K562 (cell line): ENCODE measurements at regions not wholly inside any gene's neighbourhood (a gene's known extent, or its start where the extent isn't known, plus 50 kb on each side); places are given as distances from the start of the nearest gene placed in this dataset.

Experiments
- ATAC-seq: fragments of 200-7000 bp; cut with Tn5 transposase; 3 replicates; pipeline ENCODE4 v1.9.1; 2020; ENCODE audit warnings: moderate library complexity
- BruUV-seq: library from RNA; stranded (reverse); fragments of 400-500 nt; replicated peaks from 2 replicates; lab custom pipeline; 2021; lab: Mats Ljungman, UMichigan
- CTCF ChIA-PET: fragments of 300-600 bp; formaldehyde crosslinking; extraction: SDS; loops from one replicate; lab custom pipeline; 2021; ENCODE audit warnings: low intra/inter-chr PET ratio; lab: Yijun Ruan, JAX
- POLR2A ChIA-PET: fragments of 300-600, 350-650 bp; sonication (Branson Sonifier 250); formaldehyde crosslinking; extraction: SDS; loops from one replicate; lab custom pipeline; 2021; ENCODE audit warnings: antibody characterized with exemption, inconsistent platforms; lab: Yijun Ruan, JAX
- DNase-seq, 4 experiments: peaks; one replicate each; pipeline versions ENCODE4 v3.0.0 to v3.0.0-alpha.2; 2011 to 2018; ENCODE audit warnings: low spot score in 3 of 4, mixed read lengths in 3 of 4; ENCODE audit errors: extremely low read depth in 1 of 4
- FAIRE-seq: peaks from 2 replicates; lab custom pipeline; 2011; peaks lifted over from hg19 to GRCh38; lab: Jason Lieb, UNC
- H2AFZ ChIP-seq: 2 replicates; pipeline ENCODE4 v1.6.0; 2011; ENCODE audit warnings: low read depth, low read length, control low read depth, inconsistent platforms
- H3K27ac ChIP-seq: fragments of 200-600 bp; 3 replicates; pipeline ENCODE4 v1.8.0; 2011; ENCODE audit warnings: low read depth, mild to moderate bottlenecking, control low read depth, inconsistent platforms, low read length, moderate library complexity, mixed read lengths; ENCODE audit errors: extremely low read depth
- H3K27me3 ChIP-seq, 2 experiments: fragments of 300-600 bp in 1 of 2; 2 replicates in 1 of 2; 3 replicates in 1 of 2; pipeline versions ENCODE4 v1.6.0 to v1.8.0; 2011; ENCODE audit warnings: inconsistent platforms in 2 of 2, low read length in 2 of 2, mild to moderate bottlenecking in 1 of 2, mixed read lengths in 1 of 2, moderate library complexity in 1 of 2; ENCODE audit not compliant: control insufficient read depth in 2 of 2, insufficient read depth in 2 of 2
- H3K36me3 ChIP-seq: fragments of 300-600 bp; 3 replicates; pipeline ENCODE4 v1.8.0; 2011; ENCODE audit warnings: mild to moderate bottlenecking, low read length, inconsistent platforms; ENCODE audit not compliant: control insufficient read depth, insufficient read depth
- H3K4me1 ChIP-seq, 2 experiments: fragments of 200-600 bp in 1 of 2; replicated peaks in 1 of 2; 2 replicates in 1 of 2; 3 replicates in 1 of 2; pipeline versions ENCODE4 v1.5.1 to v1.8.0; 2011; ENCODE audit warnings: inconsistent platforms in 2 of 2, low read length in 2 of 2, mild to moderate bottlenecking in 1 of 2, mixed read lengths in 1 of 2, moderate library complexity in 1 of 2; ENCODE audit not compliant: control insufficient read depth in 2 of 2, insufficient read depth in 2 of 2
- H3K4me2 ChIP-seq: 2 replicates; pipeline ENCODE4 v1.6.1; 2011; ENCODE audit warnings: low read length, control low read depth, inconsistent platforms, mixed read lengths; ENCODE audit not compliant: insufficient read depth
- H3K4me3 ChIP-seq: fragments of 200-600 bp; sonication (generic), shearing (Covaris generic); 2 replicates; pipeline ENCODE4 v1.5.1; 2016; ENCODE audit warnings: control low read depth, inconsistent platforms
- H3K79me2 ChIP-seq: fragments of 200-600 bp; 3 replicates; pipeline ENCODE4 v1.8.0; 2011; ENCODE audit warnings: low read length, inconsistent platforms; ENCODE audit not compliant: control insufficient read depth, insufficient read depth
- H3K9ac ChIP-seq, 2 experiments: 2 replicates each; pipeline versions ENCODE4 v1.6.0 to v1.6.1; 2011; ENCODE audit warnings: low read depth in 2 of 2, low read length in 2 of 2, control low read depth in 1 of 2, inconsistent platforms in 1 of 2, mild to moderate bottlenecking in 1 of 2, mixed read lengths in 1 of 2; ENCODE audit not compliant: insufficient read depth in 1 of 2
- H3K9me1 ChIP-seq: one replicate; pipeline ENCODE4 v1.6.0; 2011; ENCODE audit warnings: inconsistent platforms, mild to moderate bottlenecking, low read length, moderate library complexity; ENCODE audit not compliant: control insufficient read depth, insufficient read depth
- H3K9me3 ChIP-seq: replicated peaks from 2 replicates; pipeline ENCODE4 v1.5.1; 2011; ENCODE audit warnings: low read depth, low read length, inconsistent platforms; ENCODE audit not compliant: control insufficient read depth, insufficient read depth
- H4K20me1 ChIP-seq: replicated peaks from 2 replicates; pipeline ENCODE4 v1.6.1; 2011; ENCODE audit warnings: low read length, inconsistent platforms, mixed read lengths; ENCODE audit not compliant: control insufficient read depth, insufficient read depth
- MAFG ChIP-seq: fragments of 450-650 bp; conservative IDR thresholded peaks from 2 replicates; pipeline ENCODE4 v1.6.1; 2016; ENCODE audit warnings: missing genetic modification characterization, missing compliant biosample characterization
- MEF2D ChIP-seq: conservative IDR thresholded peaks from 2 replicates; pipeline ENCODE4 v1.6.1; 2016; ENCODE audit warnings: low read depth, missing genetic modification characterization, missing compliant biosample characterization
- RFX1 ChIP-seq: fragments of 450-650 bp; IDR thresholded peaks from 2 replicates; pipeline ENCODE4 v1.6.1; 2016; ENCODE audit warnings: mild to moderate bottlenecking, moderate library complexity
- ZEB2 ChIP-seq: fragments of 450-650 bp; IDR thresholded peaks from 2 replicates; pipeline ENCODE4 v1.6.1; 2016
- WGBS: fragments of 100-300 bp; shearing (Covaris generic); methylation state at CpG from one replicate; pipeline ENCODE4 v1.1.6; 2016; ENCODE audit warnings: low coverage, mixed read lengths; ENCODE audit not compliant: insufficient coverage; ENCODE audit errors: missing lambda C conversion rate; 5-methylcytosine and 5-hydroxymethylcytosine counted together
- in situ Hi-C: fragments of 300-500 bp; cut with MboI; formaldehyde crosslinking; loops from 4 replicates; pipeline ENCODE4 v1.15.0; 2018; ENCODE audit warnings: inconsistent platforms, mixed read lengths
- intact Hi-C: fragments of 100-400 bp; cut with micrococcal nuclease; formaldehyde crosslinking; loops from 2 replicates; pipeline ENCODE4 v1.14.2; 2022

- peaks cover 5% of the 10 kb centered on the region for H3K9me1 ChIP-seq
- no peak overlapping the region for H2AFZ ChIP-seq
- ATAC-seq (no peak), FAIRE-seq (no peak), DNase-seq (no peak)
- H3K4me1 ChIP-seq: peaks cover 28 to 51% of the 10 kb centered on the region in 2 experiments
- CTCF ChIA-PET: no interaction called here
- no TSS peak for BruUV-seq
- WGBS: 59% methylated on average over 10 of the region's 13 CpGs
- TF ChIP-seq RFX1: peak; percentile 69
- TF ChIP-seq MEF2D (tag): no peak
- TF ChIP-seq ZEB2: no peak
- no peak for TF ChIP-seq MAFG (tag)
- no peaks in the 10 kb centered on the region for H3K9me3 ChIP-seq
- no peaks in the 10 kb centered on the region for H3K79me2 ChIP-seq
- H3K9ac ChIP-seq: peak overlapping the region in 1 of 2 experiments; percentile 52; a peak in 2 of 4 replicates
- POLR2A ChIA-PET: no interaction called here
- H3K27me3 ChIP-seq: no peaks in the 10 kb centered on the region
- no peak overlapping the region for H3K4me3 ChIP-seq
- no peaks in the 10 kb centered on the region for H4K20me1 ChIP-seq
- no peak overlapping the region for H3K27ac ChIP-seq
- intact Hi-C loops (no loop called here), in situ Hi-C loops (no loop called here)
- H3K36me3 ChIP-seq: no peaks in the 10 kb centered on the region
- no peak overlapping the region for H3K4me2 ChIP-seq
Measured at GRCh38 chr14:76920331-76921087, 94.3 kb downstream of the LRRC74A start.
